ENCODE measurements at regions not wholly inside any gene's neighbourhood (a gene's known extent, or its start where the extent isn't known, plus 50 kb on each side); places are given as distances from the start of the nearest gene placed in this dataset.

GRCh38 chr10:33799281-33799943 is 464.9 kb upstream of the NRP1 start:
- TF ChIP-seq, protein P1, sequence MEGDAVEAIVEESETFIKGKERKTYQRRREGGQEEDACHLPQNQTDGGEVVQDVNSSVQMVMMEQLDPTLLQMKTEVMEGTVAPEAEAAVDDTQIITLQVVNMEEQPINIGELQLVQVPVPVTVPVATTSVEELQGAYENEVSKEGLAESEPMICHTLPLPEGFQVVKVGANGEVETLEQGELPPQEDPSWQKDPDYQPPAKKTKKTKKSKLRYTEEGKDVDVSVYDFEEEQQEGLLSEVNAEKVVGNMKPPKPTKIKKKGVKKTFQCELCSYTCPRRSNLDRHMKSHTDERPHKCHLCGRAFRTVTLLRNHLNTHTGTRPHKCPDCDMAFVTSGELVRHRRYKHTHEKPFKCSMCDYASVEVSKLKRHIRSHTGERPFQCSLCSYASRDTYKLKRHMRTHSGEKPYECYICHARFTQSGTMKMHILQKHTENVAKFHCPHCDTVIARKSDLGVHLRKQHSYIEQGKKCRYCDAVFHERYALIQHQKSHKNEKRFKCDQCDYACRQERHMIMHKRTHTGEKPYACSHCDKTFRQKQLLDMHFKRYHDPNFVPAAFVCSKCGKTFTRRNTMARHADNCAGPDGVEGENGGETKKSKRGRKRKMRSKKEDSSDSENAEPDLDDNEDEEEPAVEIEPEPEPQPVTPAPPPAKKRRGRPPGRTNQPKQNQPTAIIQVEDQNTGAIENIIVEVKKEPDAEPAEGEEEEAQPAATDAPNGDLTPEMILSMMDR (IDR thresholded peaks at IDR 0.05; ENCODE audit: extremely low read depth, insufficient read depth, missing control alignments): no peak
- in situ Hi-C loops (cut with MboI; ENCODE audit: low pct_unique_long_range_greater_than_20kb, low sequenced_read_pairs, unreplicated experiment): no loop called here
- DNase-seq (ENCODE audit: low spot score): no peak

GRCh38 chr10:33798754-33799153 is 464.3 kb upstream of the NRP1 start:
- TF ChIP-seq, protein P1 (IDR thresholded peaks at IDR 0.05; ENCODE audit: extremely low read depth, insufficient read depth, missing control alignments): no peak
- in situ Hi-C loops (cut with MboI; ENCODE audit: low pct_unique_long_range_greater_than_20kb, low sequenced_read_pairs, unreplicated experiment): no loop called here
- no peak for DNase-seq (ENCODE audit: low spot score)

DNA sequence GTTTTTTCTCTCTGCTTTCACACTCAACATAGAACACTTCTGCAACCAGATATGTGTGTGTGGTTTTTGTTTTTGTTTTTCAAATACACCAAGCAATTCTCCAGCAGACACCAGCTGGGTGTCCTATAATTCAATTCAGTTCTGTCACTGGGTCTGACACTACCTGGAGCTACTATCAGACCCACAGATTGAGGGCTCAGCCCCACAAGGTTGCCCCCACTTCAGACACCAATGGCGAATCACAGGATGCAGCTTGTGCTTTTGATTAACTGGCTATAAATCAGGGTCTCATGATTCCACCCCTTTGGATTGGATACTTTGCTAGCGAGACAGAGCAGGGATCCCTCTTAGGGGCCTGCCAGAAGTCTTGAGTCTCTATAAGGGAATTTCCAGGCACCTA is 462.2 kb upstream of the NRP1 start:
- in situ Hi-C loops (cut with MboI; ENCODE audit: low pct_unique_long_range_greater_than_20kb, low sequenced_read_pairs, unreplicated experiment): no loop called here
- TF ChIP-seq, protein P1 (IDR thresholded peaks at IDR 0.05; ENCODE audit: extremely low read depth, insufficient read depth, missing control alignments): no peak
- DNase-seq (ENCODE audit: low spot score): no peak

GRCh38 chr10:33795529-33795928 is 461.1 kb upstream of the NRP1 start:
- TF ChIP-seq, protein P1 (IDR thresholded peaks at IDR 0.05; ENCODE audit: extremely low read depth, insufficient read depth, missing control alignments): no peak
- in situ Hi-C loops (cut with MboI; ENCODE audit: low pct_unique_long_range_greater_than_20kb, low sequenced_read_pairs, unreplicated experiment): no loop called here
- no peak for DNase-seq (ENCODE audit: low spot score)

DNA sequence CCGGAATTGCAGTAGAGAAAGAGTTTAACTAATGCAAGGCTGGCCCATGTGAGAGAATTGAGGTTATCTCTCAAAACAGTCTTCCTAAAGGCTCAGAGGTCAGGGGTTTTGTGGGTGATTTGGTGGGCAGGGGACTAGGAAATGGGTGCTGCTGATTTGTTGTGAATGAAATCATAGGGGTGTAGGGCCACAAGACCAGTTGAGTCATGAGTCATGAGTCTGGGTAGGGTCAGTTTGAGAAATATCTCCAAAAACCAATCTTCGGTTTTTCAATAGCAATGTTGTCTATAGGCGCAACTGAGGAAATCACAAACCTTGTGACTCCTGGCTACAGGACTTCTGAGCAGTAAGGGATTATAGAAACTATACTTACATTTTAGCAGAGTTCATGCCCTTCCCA is 460.0 kb upstream of the NRP1 start:
- in situ Hi-C loops (cut with MboI; ENCODE audit: low pct_unique_long_range_greater_than_20kb, low sequenced_read_pairs, unreplicated experiment): no loop called here
- TF ChIP-seq, protein P1 (IDR thresholded peaks at IDR 0.05; ENCODE audit: extremely low read depth, insufficient read depth, missing control alignments): no peak

GRCh38 chr10:33793793-33794192 is 459.3 kb upstream of the NRP1 start:
- DNase-seq (ENCODE audit: low spot score): no peak
- in situ Hi-C loops (cut with MboI; ENCODE audit: low pct_unique_long_range_greater_than_20kb, low sequenced_read_pairs, unreplicated experiment): no loop called here
- TF ChIP-seq, protein P1 (IDR thresholded peaks at IDR 0.05; ENCODE audit: extremely low read depth, insufficient read depth, missing control alignments): no peak

More for the DNA sequence above, 460.0 kb upstream of the NRP1 start:
- no peak for DNase-seq (ENCODE audit: low spot score)
